GM21619 (cell line): ENCODE measurements at regions not wholly inside any gene's neighbourhood (a gene's known extent, or its start where the extent isn't known, plus 50 kb on each side); places are given as distances from the start of the nearest gene placed in this dataset.

Experiments
- ATAC-seq: cut with Tn5 transposase; IDR thresholded peaks from one replicate; pipeline ENCODE4 v1.9.1; 2021; ENCODE audit not compliant: unreplicated experiment

DNA sequence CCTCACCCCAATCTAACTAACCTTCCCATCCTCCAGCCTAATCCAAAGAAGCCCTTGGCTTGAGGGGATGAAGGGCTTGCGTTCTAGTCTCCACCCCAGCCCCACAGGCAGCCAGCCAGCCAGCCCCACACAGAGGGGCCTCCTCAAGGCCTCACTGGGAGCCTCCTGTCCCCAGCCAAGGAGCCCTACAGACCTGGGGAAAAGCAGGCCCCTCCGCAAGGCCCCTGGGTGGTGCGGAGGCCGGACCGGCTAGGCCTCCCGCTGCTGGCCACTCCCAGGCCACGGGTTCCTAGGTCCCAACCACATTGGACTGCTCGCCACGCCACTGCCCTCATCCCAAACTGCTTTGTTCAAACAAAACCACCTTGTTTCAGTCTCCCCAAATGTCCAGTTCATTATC, 78.0 kb downstream of the ZIC5 start:
- no peak for ATAC-seq

DNA sequence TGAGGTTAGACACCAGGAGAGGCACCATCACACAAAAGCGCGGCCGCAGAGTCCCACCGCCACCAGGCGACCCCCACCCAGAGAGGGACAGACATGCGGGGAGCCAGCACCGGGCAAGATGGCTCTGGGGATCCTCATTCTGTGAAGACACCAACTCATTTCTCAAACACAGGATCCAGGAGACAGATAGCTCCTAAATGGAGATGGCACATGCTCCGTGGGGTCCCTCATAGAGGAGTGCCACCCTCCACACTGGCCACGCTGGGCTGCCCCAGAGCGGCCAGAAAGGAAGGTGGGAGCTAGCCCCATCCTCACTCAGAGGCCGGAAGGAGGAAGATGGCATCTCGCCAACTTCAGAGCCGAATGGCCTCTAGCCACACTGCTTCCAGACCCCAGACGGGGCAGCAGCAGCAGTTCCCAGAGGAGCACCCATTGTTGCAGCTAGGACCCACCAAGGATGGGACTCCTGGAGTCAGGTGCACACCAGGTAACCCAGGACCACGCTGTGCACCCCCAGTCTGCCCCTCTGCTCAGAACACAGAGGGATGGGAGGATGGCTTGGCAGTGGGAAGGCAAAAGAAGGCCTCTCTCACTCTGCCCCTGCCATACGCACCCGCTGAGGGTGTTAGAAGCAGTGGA, 78.6 kb downstream of the ZIC5 start:
- ATAC-seq, result no peak

GRCh38 chr13:99892196-99892613, 79.4 kb downstream of the ZIC5 start:
- no peak for ATAC-seq

DNA sequence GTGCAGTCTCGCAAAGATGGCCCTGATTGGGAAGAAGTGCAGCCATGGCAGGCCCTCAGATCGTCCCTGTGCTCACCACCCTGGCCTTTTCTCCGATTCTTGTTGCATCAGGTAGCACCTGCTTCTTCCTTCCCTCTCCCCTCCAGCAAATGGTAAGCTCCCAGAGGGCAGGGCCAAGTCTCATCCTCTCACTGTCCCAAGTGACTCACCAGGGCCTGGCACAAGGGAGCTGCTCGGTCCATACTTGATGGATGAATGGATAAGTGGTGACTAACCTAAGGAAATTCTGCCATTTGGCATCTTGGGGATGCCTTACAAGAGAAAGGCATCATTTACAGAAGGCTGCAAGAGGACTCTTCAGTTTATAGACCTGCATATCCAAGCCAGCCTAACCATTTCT, 84.9 kb downstream of the ZIC5 start:
- ATAC-seq, result no peak

GRCh38 chr13:99884913-99885312, 86.7 kb downstream of the ZIC5 start:
- no peak for ATAC-seq

DNA sequence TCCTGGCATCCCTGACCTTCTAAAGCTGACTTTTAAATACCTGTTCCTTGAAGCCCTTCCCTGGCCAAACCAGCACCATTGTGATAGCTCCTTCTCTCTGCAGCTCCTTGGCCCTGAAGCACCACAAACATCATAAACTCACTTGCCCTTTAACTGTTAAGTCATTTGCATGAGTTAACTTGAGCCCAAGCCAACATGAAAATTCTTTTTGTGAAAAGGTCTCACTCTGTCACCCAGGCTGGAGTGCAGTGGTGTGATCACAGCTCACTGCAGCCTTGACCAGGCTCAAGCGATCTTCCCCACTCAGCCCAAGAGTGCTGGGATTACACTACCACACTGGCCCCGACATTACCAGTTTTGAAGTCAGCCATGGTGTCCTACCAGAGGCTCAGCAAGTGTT, 87.8 kb downstream of the ZIC5 start:
- ATAC-seq, result no peak

GRCh38 chr13:99878921-99879610, 92.5 kb downstream of the ZIC5 start:
- ATAC-seq, result no peak

DNA sequence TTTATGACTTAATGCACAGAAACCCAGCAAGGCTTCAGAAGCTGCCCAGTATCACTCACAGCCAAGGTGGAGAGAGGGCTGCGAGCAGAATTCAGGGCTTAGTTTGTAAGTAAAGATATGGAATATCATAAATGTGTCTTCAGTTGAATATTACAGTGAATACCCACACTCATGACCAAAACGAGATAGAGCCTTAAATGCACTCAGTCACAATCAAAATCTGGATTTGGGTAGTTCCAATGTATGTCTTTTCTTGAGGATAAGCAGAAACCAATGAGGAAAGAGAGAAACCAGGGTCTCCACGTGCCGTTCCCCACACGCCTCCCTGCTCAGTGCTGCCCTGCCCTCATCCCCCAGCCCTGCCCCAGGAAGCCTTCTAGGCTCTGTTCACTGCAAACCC, 94.9 kb downstream of the ZIC5 start:
- no peak for ATAC-seq

DNA sequence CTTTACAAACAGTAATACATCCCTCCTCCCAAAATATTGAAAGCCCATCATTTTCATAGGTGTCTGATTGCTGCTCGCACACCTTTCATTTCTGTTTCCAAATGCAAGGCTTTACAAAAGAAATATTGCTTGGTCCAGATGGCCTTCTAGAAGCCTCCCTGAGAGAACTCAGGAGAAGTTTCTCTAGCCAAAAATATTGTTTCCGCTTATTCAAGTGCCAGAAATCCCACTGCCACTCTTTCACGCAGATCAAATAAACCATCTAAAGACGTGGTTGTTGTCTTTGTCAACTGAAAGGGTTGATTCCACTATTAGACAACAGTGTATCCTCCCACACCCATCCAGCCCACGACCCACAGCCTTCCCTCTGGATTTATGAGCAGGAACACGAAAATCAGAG, 96.2 kb downstream of the ZIC5 start:
- ATAC-seq, result no peak

- ATAC-seq, result no peak
Measured at GRCh38 chr13:99873832-99874430, 97.6 kb downstream of the ZIC5 start.

DNA sequence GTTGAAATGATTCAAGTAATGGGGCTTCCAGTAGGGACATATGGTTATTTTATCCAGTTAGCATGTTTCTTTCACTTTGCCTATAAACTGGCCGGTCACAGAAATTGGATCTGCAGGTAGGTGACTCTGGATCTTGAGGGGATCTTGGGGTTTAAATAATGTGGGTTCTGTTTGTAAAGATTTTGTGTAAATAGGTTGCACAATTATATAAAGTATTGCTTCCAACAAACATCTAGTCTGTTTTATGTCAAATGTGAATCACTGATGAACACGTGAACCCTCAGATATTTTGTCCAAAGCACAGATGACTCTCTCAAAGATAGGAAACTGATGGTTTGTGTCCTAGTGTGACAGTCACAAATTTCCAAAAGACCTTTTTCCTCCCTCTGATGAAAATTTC, 98.4 kb downstream of the ZIC5 start:
- ATAC-seq, result no peak

DNA sequence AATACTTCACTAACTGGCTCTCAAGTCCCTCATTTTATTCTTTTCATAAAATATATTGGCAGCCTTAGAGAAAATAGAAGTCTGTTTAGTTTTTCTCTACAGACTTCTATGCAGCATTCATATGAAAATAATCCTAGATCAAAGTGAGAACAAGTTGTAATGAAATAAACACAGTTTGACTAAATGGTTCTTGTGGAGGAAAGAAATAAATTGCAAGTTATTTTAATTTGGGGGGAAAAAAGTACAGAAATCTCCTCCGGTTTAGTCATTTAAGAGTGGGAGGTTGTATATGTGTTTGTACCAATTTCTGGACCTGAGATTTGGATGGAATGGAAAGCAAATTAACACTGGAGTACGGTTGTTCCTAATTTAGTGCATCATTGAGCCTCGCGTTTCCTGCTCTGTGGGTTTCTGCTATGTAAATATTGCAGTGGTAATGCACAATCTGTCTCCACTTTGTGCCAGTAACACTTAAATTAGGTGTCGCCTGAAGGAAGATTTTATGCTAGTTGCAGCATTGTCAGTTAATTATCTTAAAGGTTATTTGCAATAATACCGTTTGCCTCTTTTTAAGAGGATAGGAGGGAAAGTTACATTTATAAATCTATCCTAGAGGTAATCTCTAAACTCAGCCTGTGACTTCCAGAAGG, 100.2 kb downstream of the ZIC5 start:
- no peak for ATAC-seq

DNA sequence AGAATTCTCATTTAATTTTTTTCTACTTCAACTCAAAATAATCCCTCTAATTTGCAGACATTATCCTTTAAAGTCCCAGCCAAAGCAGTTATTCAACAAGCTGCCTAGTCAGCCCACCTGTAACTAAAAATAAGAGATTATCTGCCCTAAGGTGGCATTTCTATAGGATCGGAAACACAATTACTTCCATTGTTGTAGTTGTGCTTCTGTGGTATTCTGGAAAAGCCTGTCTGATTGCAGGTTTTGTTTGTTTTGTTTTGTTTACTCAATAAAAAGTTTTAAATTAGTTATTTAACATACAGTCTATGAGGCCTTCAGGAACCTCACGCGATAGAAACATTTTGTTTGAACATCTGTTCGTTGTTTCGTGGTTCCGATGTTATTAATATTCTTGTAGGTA, 101.0 kb downstream of the ZIC5 start:
- ATAC-seq, result no peak

GRCh38 chr13:99869830-99870229, 101.7 kb downstream of the ZIC5 start:
- ATAC-seq, result no peak

- no peak for ATAC-seq
Measured at GRCh38 chr13:99868767-99869166, 102.8 kb downstream of the ZIC5 start.

DNA sequence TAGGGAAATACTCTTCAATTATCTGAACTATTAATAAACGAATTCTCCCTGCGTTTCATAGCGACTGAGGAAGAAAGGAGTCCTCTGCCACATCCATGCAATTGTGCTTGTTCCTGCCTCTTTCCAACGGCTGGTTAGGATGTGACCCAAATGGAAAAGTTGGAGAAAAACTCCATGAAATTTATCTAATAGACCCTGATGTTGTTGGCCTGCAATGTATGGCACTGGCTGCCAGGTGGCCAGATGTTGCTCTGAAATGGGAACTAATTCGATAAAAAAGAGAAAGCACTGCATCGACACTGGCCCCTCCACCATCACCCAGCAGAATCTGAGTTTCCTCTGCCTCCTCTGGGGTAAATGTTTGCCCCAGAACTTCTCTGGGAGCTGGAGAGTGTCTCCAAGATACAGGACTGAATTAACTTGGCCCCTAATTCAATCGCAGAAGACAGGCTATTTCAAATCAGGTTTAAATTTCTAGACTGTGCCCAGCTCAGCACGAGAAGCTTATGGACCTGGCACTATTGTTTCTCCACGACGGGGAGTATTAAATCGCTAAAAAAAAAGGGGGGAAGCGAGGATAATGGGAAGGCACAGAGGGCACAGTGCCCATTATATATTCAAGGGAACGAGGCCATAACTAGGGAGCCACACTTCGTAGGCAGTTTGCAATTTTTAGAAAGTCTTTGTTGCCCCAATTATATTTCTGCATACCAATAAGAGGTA, 103.9 kb downstream of the ZIC5 start:
- no peak for ATAC-seq

DNA sequence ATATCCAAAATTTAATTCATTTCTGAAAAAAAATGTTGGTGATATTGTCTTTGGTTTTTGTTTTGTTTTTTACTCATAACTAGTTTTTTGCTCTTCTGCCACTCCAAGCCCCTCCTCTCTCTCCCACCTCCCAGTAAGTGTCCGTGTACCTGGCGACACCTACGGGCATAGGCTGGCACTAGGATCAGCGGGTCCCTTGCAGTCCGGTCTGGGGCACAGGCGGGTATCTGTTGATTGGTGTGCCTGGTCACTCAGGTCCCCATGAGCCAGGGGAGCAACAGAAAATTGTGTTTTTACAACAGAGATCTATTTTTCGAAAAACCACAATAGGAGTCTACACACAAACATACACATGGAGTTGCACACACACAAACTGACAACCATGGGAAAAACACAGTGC, 104.8 kb downstream of the ZIC5 start:
- ATAC-seq, result no peak

DNA sequence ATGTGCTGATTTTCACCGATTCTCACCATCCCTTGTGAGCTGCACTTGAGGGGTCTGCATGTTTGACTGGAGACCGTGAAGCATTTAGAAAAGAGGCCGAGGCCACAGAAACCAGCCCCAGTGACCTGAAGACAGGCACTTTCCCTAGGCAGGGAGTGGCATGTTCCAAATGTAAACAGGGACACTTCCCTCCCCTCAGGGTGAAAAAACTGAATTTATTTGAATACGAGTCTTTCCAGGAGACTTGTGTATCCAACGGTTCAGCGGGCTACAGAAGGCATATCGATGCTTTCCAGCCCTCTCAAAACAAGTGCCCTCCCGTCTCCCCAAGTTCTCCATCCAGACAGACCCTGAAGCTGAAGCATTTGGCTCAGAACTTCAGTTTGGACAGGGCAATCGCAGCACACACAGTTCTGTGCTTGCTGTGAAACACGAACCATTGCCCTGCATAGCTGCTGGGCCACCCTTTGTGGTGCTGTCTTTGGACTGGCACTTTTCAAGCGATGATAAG, 106.1 kb downstream of the ZIC5 start:
- ATAC-seq, result no peak

DNA sequence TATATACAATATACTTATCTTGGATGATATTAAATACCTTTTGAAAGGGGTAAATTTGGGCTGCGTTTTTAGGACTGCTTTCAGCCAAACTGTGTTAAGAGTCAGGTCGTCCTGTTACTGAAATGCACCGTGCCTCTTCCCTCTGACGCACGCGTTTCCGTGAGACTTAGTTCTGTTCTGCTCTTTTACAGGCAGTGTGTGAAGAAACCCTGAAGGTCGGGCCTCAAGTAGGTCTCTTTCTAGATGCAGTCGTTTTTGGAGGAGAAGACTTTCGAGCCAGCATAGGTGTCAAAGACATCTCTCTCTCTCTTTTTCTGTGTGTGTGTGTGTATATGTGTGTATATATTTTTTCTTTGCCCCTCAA, 107.0 kb downstream of the ZIC5 start:
- no peak for ATAC-seq

GRCh38 chr13:99863789-99864626, 107.6 kb downstream of the ZIC5 start:
- ATAC-seq, result no peak
